ENCODE measurements at regions not wholly inside any gene's neighbourhood (a gene's known extent, or its start where the extent isn't known, plus 50 kb on each side); places are given as distances from the start of the nearest gene placed in this dataset.
"Not testable (repeated sequence)": the region's sequence is repeated elsewhere in the genome, so short reads cannot be mapped to it uniquely, and the experiment has no call there.

DNA sequence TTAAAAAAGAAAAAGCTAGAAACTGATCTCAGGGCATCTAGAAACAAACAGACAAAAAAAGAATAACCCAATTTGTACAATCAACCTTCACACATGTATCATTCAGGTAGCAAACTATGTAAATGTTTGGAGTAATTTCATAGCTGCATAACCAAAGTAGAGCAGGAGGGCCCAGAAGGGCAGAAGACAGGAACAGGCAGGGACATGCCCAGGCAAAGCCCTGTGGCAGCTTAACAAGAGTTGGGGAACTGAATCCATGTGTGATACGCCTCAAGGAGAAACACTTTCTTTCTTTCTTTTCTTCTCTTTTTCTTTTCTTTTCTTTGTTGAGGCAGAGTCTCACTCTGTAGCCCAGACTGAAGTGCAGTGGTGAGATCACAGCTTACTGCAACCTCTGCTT lies 390.4 kb upstream of the ANKRD20A1 start:
- not testable (repeated sequence) for H3K36me3 ChIP-seq (ENCODE audit: control insufficient read depth, insufficient read depth, low read length)

DNA sequence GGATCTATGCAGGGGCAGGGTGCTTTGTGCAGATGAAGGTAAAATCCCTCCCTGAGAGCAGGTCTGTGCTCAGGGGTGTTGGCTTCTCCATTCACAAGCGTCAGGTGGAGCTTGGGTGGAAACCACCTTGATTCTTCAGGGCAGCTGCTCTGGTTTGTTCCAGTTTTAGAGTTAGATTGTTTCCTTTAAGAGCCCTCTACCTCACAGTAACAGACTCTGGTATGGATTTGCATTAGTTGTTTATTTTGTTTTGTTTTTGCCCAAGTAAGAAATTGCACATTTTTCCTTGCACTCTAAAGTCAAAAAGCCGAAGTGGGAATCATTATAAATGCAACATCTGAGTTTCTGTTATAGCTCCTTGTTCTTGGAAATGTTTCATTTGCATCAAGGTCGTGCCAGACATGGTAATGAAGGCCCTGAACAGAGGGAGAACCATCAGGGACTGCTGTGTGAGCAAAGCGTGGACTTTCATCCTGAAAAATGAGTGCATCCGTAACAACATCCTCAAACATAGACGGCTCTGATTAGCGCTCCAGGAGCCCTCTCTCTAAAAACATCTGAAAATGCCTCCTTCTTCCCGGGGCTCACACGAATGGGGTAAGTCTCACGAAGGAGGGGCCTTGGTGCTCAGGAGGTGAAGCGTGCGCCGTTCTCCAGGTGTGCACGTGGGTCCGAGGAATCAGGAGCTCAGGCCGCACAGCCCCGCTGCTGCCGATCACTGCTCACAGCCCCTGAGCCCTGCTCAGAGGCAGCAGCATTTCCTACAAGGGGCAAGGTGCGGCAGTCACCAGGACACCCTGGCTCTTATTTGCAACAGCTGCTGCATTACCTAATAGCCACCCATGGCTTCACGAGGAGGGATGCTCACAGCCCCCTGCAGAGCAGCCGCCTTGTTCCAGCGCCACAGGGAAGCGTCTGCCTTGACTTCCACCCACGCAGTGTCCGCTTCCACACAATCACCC lies 396.7 kb upstream of the ANKRD20A1 start:
- H3K27me3 ChIP-seq (ENCODE audit: control insufficient read depth, insufficient read depth, low read length); DNase-seq (ENCODE audit: low read depth); H3K4me3 ChIP-seq (ENCODE audit: low read depth, low read length); H3K36me3 ChIP-seq (ENCODE audit: control insufficient read depth, insufficient read depth, low read length): not testable (repeated sequence)

More for the DNA sequence above, 390.4 kb upstream of the ANKRD20A1 start:
- not testable (repeated sequence) for H3K4me3 ChIP-seq (ENCODE audit: low read depth, low read length); DNase-seq (ENCODE audit: low read depth); H3K27me3 ChIP-seq (ENCODE audit: control insufficient read depth, insufficient read depth, low read length)

DNA sequence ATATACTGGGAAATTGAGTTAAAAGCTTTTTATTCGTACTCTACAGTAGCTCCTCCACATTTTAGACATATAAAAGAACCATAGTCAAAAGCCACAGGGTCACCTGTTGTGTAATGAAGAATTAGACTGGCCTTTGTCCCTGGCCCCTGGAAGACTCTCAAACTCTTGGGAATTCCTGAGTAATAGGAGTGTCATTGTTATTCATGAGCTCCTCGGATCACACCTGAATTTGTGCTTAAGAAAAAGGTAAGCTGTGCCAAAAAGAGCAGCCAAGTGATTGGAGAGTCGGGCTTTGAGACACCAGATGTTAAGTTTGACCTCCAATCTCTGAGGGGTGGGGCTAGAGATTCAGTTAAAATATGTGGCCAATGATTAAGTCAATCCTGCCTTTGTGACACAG lies 405.8 kb upstream of the ANKRD20A1 start:
- not testable (repeated sequence) for H3K36me3 ChIP-seq (ENCODE audit: control insufficient read depth, insufficient read depth, low read length); DNase-seq (ENCODE audit: low read depth); H3K27me3 ChIP-seq (ENCODE audit: control insufficient read depth, insufficient read depth, low read length); H3K4me3 ChIP-seq (ENCODE audit: low read depth, low read length)

- H3K27me3 ChIP-seq (ENCODE audit: control insufficient read depth, insufficient read depth, low read length); H3K4me3 ChIP-seq (ENCODE audit: low read depth, low read length); DNase-seq (ENCODE audit: low read depth); H3K36me3 ChIP-seq (ENCODE audit: control insufficient read depth, insufficient read depth, low read length): not testable (repeated sequence)
These were observed 416.4 kb upstream of the ANKRD20A1 start for GRCh38 chr9:67442313-67442712.

DNA sequence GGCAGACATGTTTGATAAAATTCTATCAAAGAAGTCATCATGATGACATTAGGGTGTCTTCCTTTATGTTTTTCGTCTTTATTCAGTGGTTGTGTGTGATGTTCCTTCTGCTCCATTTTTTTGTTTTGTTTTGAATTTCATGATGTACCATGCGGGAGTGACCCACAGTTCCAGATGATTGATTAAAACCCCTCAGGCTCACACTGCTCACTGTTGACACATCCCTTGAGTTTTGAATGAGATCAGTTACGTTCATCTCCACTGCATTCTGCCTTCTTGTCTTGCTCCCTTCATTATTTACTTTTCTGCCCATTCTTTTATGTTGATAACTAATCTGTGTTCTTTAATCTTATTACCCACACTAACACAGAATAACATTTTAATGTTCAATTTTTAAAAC lies 421.7 kb upstream of the ANKRD20A1 start:
- not testable (repeated sequence) for H3K27me3 ChIP-seq (ENCODE audit: control insufficient read depth, insufficient read depth, low read length); H3K4me3 ChIP-seq (ENCODE audit: low read depth, low read length); DNase-seq (ENCODE audit: low read depth); H3K36me3 ChIP-seq (ENCODE audit: control insufficient read depth, insufficient read depth, low read length)

- not testable (repeated sequence) for DNase-seq (ENCODE audit: low read depth); H3K36me3 ChIP-seq (ENCODE audit: control insufficient read depth, insufficient read depth, low read length); H3K4me3 ChIP-seq (ENCODE audit: low read depth, low read length); H3K27me3 ChIP-seq (ENCODE audit: control insufficient read depth, insufficient read depth, low read length)
These were observed 432.5 kb upstream of the SPATA31A3 start for GRCh38 chr9:67424881-67425280.

GRCh38 chr9:67423049-67423728 lies 430.8 kb upstream of the SPATA31A3 start:
- DNase-seq (ENCODE audit: low read depth) = not testable (repeated sequence)

GRCh38 chr9:67418496-67419079 lies 426.2 kb upstream of the SPATA31A3 start:
- not testable (repeated sequence) for DNase-seq (ENCODE audit: low read depth); H3K4me3 ChIP-seq (ENCODE audit: low read depth, low read length); H3K27me3 ChIP-seq (ENCODE audit: control insufficient read depth, insufficient read depth, low read length); H3K36me3 ChIP-seq (ENCODE audit: control insufficient read depth, insufficient read depth, low read length)

More at GRCh38 chr9:67423049-67423728, 430.8 kb upstream of the SPATA31A3 start:
- H3K36me3 ChIP-seq (ENCODE audit: control insufficient read depth, insufficient read depth, low read length); H3K27me3 ChIP-seq (ENCODE audit: control insufficient read depth, insufficient read depth, low read length); H3K4me3 ChIP-seq (ENCODE audit: low read depth, low read length): not testable (repeated sequence)

DNA sequence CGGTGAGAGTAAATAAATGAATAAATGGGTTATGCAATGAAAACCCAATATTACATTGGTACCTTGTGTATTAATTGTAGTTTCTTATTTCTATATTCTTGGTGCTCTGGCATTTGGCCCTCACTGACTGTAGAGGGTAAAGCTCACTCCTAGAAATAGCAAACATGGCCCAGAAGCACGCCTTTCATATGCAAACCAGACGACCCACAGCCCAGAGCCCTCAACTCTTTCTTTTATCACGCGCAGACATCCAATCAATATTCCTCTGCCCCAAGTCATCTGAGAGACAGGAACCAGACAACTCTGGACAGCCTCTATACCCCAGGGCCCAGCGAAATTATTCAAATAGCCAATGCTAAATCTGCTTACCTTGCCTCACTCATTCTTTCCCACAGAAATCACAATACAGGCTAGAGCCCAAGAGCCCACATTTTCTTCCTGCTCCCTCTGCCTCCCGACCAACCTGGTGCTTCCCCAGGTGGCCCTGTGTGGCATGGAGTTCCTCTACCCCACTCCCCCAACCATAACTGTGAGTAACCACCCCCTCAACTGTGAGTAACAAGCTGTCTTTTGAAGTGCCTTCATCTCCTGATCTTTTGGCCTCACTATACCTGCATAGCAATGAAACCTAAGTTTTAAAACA lies 425.1 kb upstream of the SPATA31A3 start:
- not testable (repeated sequence) for H3K4me3 ChIP-seq (ENCODE audit: low read depth, low read length)

GRCh38 chr9:67416639-67417038 lies 424.3 kb upstream of the SPATA31A3 start:
- DNase-seq (ENCODE audit: low read depth); H3K36me3 ChIP-seq (ENCODE audit: control insufficient read depth, insufficient read depth, low read length); H3K4me3 ChIP-seq (ENCODE audit: low read depth, low read length); H3K27me3 ChIP-seq (ENCODE audit: control insufficient read depth, insufficient read depth, low read length): not testable (repeated sequence)

More for the DNA sequence above, 425.1 kb upstream of the SPATA31A3 start:
- not testable (repeated sequence) for H3K36me3 ChIP-seq (ENCODE audit: control insufficient read depth, insufficient read depth, low read length); H3K27me3 ChIP-seq (ENCODE audit: control insufficient read depth, insufficient read depth, low read length); DNase-seq (ENCODE audit: low read depth)

- H3K36me3 ChIP-seq (ENCODE audit: control insufficient read depth, insufficient read depth, low read length); H3K27me3 ChIP-seq (ENCODE audit: control insufficient read depth, insufficient read depth, low read length); H3K4me3 ChIP-seq (ENCODE audit: low read depth, low read length); DNase-seq (ENCODE audit: low read depth): not testable (repeated sequence)
These were observed 418.4 kb upstream of the SPATA31A3 start for GRCh38 chr9:67410606-67411220.

DNA sequence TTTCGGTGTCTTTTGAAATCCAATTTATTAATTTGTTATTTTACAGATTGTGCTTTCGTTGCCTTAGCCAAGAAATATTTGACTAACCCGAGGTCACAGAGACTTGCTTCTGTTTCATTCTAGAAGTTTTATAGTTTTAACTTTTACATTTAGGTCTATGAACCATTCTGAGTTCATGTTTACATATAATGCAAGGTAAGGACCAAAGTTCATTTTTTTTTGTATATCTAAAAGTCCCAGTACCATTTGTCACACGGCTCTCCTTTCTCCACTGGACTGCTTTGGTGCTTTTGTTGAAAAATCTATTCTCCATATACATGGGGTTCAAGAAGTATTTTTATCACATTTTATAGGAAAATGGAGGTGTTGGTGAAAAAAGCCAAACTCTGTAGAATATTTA lies 411.4 kb upstream of the SPATA31A3 start:
- H3K27me3 ChIP-seq (ENCODE audit: control insufficient read depth, insufficient read depth, low read length); H3K4me3 ChIP-seq (ENCODE audit: low read depth, low read length); DNase-seq (ENCODE audit: low read depth); H3K36me3 ChIP-seq (ENCODE audit: control insufficient read depth, insufficient read depth, low read length): not testable (repeated sequence)

DNA sequence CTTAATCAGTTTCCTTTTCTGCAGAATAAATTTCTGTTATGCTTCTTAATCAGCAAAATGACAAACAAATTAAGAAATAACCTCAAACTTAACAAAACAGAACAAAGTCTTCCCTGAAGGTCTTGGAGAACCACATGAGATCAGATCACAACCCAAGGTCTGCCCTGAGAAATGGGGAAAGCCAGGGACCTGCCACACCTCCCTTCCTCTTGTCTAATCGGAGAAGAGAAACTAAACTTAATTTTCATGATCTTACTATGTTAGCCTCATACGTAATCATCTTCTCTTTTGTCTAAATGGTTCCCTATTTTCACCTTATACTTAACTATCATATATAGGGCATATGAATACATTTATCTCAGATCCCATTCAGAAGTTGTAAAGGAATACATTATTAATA lies 405.4 kb upstream of the SPATA31A3 start:
- H3K27me3 ChIP-seq (ENCODE audit: control insufficient read depth, insufficient read depth, low read length); DNase-seq (ENCODE audit: low read depth); H3K4me3 ChIP-seq (ENCODE audit: low read depth, low read length); H3K36me3 ChIP-seq (ENCODE audit: control insufficient read depth, insufficient read depth, low read length): not testable (repeated sequence)

DNA sequence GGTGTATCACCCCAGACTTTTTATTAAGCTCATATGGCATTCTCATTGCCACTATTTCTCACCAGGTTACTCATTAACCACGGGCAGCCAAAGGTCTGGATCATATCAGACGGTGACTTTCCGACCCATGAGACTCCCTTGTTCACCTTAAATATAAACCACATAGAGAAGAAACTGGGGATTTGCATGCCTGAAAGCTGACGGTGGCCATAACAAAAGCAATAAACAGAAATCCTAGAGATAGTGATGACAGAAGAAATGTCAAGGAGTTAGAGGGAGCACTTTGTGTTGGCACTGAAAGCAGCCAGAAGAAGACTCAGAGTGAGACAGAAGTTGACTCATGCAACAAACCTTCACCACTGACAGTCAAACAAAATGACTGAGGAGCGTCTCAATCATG lies 402.4 kb upstream of the SPATA31A3 start:
- DNase-seq (ENCODE audit: low read depth); H3K4me3 ChIP-seq (ENCODE audit: low read depth, low read length); H3K27me3 ChIP-seq (ENCODE audit: control insufficient read depth, insufficient read depth, low read length); H3K36me3 ChIP-seq (ENCODE audit: control insufficient read depth, insufficient read depth, low read length): not testable (repeated sequence)
